GM12865 (cell line): ENCODE measurements at regions not wholly inside any gene's neighbourhood (a gene's known extent, or its start where the extent isn't known, plus 50 kb on each side); places are given as distances from the start of the nearest gene placed in this dataset.
"Not testable (repeated sequence)": the region's sequence is repeated elsewhere in the genome, so short reads cannot be mapped to it uniquely, and the experiment has no call there.

ENCODE experiments used
- DNase-seq: peaks from one replicate; pipeline ENCODE4 v3.0.0; 2010; ENCODE audit warnings: low read depth
- H3K4me3 ChIP-seq: 2 replicates; pipeline ENCODE4 v1.5.1; 2011; ENCODE audit warnings: mild to moderate bottlenecking, low read depth, low read length, control low read depth
- TF ChIP-seq, protein P1 (sequence below): IDR thresholded peaks from 2 replicates; pipeline ENCODE4 v1.5.1; 2011; ENCODE audit warnings: low read length, control low read depth, low read depth, inconsistent platforms; ENCODE audit not compliant: insufficient read depth; ENCODE audit errors: missing control alignments

- DNase-seq = no peak
- TF ChIP-seq, protein P1, sequence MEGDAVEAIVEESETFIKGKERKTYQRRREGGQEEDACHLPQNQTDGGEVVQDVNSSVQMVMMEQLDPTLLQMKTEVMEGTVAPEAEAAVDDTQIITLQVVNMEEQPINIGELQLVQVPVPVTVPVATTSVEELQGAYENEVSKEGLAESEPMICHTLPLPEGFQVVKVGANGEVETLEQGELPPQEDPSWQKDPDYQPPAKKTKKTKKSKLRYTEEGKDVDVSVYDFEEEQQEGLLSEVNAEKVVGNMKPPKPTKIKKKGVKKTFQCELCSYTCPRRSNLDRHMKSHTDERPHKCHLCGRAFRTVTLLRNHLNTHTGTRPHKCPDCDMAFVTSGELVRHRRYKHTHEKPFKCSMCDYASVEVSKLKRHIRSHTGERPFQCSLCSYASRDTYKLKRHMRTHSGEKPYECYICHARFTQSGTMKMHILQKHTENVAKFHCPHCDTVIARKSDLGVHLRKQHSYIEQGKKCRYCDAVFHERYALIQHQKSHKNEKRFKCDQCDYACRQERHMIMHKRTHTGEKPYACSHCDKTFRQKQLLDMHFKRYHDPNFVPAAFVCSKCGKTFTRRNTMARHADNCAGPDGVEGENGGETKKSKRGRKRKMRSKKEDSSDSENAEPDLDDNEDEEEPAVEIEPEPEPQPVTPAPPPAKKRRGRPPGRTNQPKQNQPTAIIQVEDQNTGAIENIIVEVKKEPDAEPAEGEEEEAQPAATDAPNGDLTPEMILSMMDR = no peak
- H3K4me3 ChIP-seq = no peak overlapping the region
These were observed 371.5 kb downstream of the RAB38 start for GRCh38 chr11:87803748-87804147.

GRCh38 chr11:87784862-87785261, 390.4 kb downstream of the RAB38 start:
- H3K4me3 ChIP-seq, DNase-seq: not testable (repeated sequence)

DNA sequence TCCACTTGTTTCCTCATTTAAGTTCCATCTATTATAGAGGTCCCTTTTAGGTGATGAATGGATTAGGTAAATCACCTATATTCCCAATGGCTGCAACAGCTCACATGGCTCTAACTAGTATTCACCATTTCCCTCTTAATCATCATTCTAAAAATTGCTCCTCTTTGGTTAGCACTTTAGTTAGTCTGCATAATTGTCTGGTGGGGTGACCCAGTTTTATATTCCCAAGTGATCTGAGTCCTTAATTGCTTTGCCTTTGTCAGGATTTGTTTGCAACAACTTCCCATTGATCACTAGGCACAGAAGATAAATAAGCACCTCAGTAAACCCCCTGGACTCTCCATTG, 395.2 kb downstream of the RAB38 start:
- DNase-seq = no peak
- TF ChIP-seq, protein P1 = no peak
- no peak overlapping the region for H3K4me3 ChIP-seq

DNA sequence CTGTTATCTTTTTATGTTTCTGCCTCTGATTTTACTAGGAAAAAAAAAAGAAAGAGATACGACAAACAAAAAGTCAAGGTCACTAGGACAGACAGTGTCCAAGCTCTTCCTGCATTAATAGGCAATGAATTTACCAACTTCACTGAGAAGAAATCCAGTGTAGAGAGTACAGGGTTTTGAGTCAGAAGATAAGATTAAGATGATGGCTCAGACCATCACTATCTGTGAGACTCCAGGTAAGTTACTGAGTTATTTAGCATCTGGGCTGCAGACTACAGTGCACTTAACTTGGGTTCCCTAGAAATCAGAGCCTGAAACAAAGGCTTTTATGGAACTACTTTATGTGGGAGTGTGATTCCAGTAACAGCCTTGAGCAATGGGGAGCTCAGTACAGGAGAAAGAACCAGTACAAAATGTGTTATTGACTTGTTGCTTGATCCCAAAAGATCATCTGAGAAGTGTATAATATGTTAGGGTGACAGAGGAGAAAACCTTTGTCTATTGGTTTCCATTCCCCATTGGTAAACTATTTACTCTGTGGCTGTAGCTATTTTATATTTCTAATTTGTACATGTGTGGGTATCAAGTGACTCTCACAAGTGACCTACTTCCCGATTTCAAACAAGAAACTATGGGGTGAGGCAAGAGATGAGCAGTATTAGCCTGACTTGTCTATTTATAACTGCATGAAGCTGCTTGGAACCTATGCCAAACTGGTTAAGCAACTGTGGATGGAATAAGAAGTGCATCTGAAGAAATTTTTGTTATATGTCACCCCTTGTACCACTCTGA, 395.8 kb downstream of the RAB38 start:
- TF ChIP-seq, protein P1 = no peak
- H3K4me3 ChIP-seq = no peak overlapping the region
- no peak for DNase-seq

- TF ChIP-seq, protein P1 = no peak
- DNase-seq = no peak
- H3K4me3 ChIP-seq = no peak overlapping the region
These were observed 396.9 kb downstream of the RAB38 start for GRCh38 chr11:87778357-87778756.

DNA sequence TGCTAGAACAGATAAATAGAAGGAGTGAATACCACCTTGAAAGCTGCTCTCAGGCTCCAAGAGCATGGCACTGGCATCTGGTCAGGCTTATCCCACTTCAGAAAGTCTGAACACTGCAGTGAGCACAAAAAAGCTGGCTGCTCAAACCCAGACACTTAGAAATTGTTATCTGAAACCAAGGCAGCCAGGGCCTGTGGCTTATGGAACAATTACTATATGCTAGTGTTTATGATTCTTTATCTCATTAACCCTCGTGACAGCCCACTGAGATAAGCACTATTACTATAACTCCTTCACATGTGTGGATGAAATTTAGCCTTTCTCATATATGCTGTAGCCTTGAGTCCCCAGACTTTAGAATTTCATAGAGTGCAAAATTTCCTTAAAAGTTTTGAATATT, 400.2 kb downstream of the RAB38 start:
- TF ChIP-seq, protein P1 = no peak
- no peak overlapping the region for H3K4me3 ChIP-seq
- no peak for DNase-seq

DNA sequence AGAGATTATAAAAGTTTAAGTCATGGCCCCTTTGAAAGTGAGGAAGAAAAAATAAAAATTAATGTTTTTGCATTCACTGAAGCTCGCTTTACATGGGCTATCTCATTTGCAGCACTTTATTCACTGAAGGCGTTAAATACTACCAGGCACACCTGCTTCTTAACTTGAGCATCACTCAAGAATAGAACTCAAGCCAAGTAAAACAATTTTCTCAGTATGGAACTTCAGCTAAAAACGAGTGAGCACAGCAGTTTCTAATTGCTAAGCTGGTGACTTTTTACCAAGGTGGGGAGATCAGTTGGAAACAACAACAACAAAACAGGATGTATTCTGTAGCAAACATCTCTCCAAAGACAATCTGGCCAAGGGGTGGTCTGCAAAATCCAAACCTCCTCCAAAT, 405.6 kb downstream of the RAB38 start:
- no peak for DNase-seq
- TF ChIP-seq, protein P1 = no peak
- H3K4me3 ChIP-seq = no peak overlapping the region
